ENCODE measurements at regions not wholly inside any gene's neighbourhood (a gene's known extent, or its start where the extent isn't known, plus 50 kb on each side); places are given as distances from the start of the nearest gene placed in this dataset.

DNA sequence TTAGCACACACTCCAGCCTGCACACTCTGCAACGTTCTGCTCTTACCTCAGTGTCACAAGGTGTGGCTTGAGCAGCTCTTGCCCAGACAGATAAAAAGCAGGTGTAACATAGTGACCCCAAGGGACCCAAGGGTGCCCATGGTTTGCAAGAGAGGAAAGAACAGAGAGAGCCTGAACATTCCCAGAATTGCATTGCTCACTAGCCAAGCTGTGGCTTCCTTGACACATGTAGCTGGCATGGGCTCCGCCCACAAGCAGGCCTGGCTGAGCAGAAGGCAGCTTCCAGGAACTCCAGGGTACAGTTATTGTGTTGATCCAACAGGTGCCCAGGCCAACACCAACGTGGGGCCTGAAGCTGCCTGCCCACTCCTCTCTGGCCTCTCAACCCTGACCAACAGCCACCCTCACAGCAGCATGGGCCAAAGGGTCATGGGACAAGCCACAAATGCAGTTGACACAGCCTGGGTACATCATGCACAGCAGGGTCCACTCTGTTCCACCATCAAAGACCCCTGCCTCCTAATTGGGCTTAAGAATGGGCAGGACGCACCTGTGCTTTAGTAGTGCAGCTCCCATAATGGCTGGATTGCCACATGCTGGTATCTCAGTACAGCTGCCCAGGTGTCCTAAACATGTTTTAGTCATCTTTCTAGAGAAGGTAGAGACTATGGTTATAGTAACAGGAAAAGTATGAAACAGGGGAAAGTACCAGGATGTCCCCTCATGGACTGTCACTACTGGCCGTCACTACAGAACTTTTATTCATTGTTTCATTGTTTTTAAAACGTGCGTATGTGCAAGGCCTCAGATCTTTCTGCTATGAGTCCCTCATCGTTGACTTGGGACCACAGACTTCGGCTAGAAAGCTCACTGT, 73.7 kb upstream of the ACSL1 start:
- no peak for DNase-seq (ENCODE audit: low spot score in 2 of 2)
- intact Hi-C loops (cut with DNase I), result no loop called here
- TF ChIP-seq, protein P1, sequence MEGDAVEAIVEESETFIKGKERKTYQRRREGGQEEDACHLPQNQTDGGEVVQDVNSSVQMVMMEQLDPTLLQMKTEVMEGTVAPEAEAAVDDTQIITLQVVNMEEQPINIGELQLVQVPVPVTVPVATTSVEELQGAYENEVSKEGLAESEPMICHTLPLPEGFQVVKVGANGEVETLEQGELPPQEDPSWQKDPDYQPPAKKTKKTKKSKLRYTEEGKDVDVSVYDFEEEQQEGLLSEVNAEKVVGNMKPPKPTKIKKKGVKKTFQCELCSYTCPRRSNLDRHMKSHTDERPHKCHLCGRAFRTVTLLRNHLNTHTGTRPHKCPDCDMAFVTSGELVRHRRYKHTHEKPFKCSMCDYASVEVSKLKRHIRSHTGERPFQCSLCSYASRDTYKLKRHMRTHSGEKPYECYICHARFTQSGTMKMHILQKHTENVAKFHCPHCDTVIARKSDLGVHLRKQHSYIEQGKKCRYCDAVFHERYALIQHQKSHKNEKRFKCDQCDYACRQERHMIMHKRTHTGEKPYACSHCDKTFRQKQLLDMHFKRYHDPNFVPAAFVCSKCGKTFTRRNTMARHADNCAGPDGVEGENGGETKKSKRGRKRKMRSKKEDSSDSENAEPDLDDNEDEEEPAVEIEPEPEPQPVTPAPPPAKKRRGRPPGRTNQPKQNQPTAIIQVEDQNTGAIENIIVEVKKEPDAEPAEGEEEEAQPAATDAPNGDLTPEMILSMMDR (IDR thresholded peaks at IDR 0.05), result no peak
- Histone ChIP-seq H3K27ac (no peak overlapping the region), H3K36me3 (no peaks in the 10 kb centered on the region), H3K27me3 (no peaks in the 10 kb centered on the region), H3K4me3 (no peak overlapping the region), H3K9me3 (no peaks in the 10 kb centered on the region), H3K4me1 (no peaks in the 10 kb centered on the region)

DNA sequence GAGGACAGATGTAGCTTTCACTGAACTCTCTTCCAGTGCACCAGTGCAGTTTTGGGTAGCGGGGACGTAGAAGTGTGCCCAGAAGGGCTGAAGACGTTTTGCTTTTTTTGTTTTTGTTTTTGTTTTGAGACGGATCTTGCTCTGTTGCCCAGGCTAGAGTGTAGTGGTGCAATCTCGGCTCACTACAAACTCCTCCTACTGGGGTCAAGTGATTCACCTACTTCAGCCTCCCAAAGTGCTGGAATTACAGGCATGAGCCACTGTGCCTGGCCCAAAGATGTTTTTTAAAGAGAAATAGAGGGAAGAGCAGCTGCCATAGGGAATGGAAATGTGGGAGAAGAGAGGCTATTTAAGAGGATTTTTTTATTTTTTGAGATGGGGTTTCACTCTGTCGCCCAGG, 74.4 kb upstream of the ACSL1 start:
- H3K36me3 ChIP-seq, result no peaks in the 10 kb centered on the region
- DNase-seq (ENCODE audit: low spot score in 2 of 2), result no peak
- H3K4me3 ChIP-seq, result no peak overlapping the region
- H3K27me3 ChIP-seq, result no peaks in the 10 kb centered on the region
- intact Hi-C loops (cut with DNase I), result no loop called here
- no peak overlapping the region for H3K27ac ChIP-seq
- no peaks in the 10 kb centered on the region for H3K9me3 ChIP-seq
- H3K4me1 ChIP-seq, result no peaks in the 10 kb centered on the region
- TF ChIP-seq, protein P1 (IDR thresholded peaks at IDR 0.05), result no peak

DNA sequence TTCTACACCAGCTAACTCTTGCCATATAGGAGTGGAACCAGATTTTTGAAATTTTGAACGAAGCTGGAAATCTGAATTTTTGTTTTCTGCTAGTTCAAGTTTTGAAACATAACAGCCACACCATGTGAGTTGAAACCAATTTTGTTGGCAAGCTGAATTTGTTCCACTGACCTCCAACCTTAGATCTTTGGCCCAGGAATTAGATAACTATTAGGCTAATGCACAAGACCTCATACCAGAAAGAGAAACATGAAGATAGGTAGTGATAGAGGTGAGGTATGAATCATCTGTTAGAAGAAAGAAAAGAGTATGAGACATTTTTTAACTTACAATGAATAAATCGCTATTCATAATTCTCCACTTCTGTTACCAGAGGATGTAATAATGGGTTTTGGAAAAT, 76.8 kb upstream of the ACSL1 start:
- Histone ChIP-seq H3K27me3 (no peaks in the 10 kb centered on the region), H3K9me3 (no peaks in the 10 kb centered on the region), H3K4me1 (no peaks in the 10 kb centered on the region), H3K36me3 (no peaks in the 10 kb centered on the region), H3K27ac (no peak overlapping the region), H3K4me3 (no peak overlapping the region)
- no peak for DNase-seq (ENCODE audit: low spot score in 2 of 2)
- TF ChIP-seq, protein P1 (IDR thresholded peaks at IDR 0.05), result no peak
- intact Hi-C loops (cut with DNase I), result no loop called here

DNA sequence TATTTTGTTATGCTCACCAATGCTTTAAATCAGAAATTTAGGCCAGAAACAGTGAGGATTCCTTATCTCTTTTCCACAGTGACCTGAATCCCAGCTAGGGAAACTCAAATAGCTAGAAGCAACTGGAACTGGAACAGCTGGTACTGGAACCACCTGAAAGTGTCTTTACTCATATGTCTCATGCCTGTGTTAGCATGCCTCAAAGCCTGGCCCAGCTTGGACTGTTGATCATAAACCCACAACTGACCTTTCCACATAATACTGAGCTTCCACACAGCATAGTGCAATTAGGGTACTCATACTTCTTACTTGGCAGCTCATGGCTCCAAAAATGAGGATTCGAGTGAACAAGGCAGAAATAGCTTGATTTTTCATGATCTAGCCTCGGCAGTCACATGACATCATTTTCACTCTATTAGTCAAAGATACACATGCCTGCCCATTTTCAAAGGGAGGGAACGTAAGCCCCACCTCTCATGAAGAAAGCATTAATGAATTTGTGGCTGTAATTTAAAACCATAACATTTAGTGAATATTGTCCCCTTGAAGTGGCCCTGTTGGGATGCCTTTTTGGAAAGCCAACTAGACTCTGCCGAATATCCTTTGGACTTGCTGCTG, 80.8 kb upstream of the ACSL1 start:
- Histone ChIP-seq H3K27me3 (no peaks in the 10 kb centered on the region), H3K9me3 (no peaks in the 10 kb centered on the region), H3K4me1 (no peaks in the 10 kb centered on the region), H3K27ac (no peak overlapping the region), H3K36me3 (no peaks in the 10 kb centered on the region), H3K4me3 (no peak overlapping the region)
- intact Hi-C loops (cut with DNase I), result no loop called here
- TF ChIP-seq, protein P1 (IDR thresholded peaks at IDR 0.05), result no peak
- DNase-seq (ENCODE audit: low spot score in 2 of 2), result no peak

DNA sequence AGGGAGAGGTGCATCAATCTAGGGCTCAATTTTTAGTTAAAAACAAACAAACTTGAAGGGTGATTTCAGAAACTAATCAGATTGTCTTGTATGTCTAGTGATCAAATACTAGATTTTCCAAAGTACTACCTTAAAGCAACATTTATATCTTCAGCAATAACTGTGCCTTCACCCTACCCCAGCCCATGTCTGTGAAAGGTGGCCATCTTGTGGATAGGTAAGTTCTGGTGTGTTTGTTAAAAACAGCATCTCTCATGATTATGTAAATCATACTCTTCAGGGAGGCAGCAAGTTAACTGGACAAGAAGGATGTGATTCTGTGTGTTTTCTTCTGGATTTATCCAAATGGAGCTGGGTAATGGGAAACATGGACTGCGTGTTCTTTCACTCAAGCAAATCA, 81.4 kb upstream of the ACSL1 start:
- Histone ChIP-seq H3K4me3 (no peak overlapping the region), H3K9me3 (peaks cover 0 to under 1% of the 10 kb centered on the region in 2 donors), H3K27ac (no peak overlapping the region), H3K27me3 (no peaks in the 10 kb centered on the region), H3K4me1 (no peaks in the 10 kb centered on the region), H3K36me3 (no peaks in the 10 kb centered on the region)
- no peak for DNase-seq (ENCODE audit: low spot score in 2 of 2)
- TF ChIP-seq, protein P1 (IDR thresholded peaks at IDR 0.05), result no peak
- intact Hi-C loops (cut with DNase I), result no loop called here
